ENCODE measurements at regions not wholly inside any gene's neighbourhood (a gene's known extent, or its start where the extent isn't known, plus 50 kb on each side); places are given as distances from the start of the nearest gene placed in this dataset.
"Not testable (repeated sequence)": the region's sequence is repeated elsewhere in the genome, so short reads cannot be mapped to it uniquely, and the experiment has no call there.

GRCh38 chr16:88332921-88333825, 49.6 kb upstream of the ZNF469 start:
- not testable (repeated sequence) for TF ChIP-seq CTCF (IDR thresholded peaks at IDR 0.05); EZH2 (IDR thresholded peaks at IDR 0.05; ENCODE audit: borderline replicate concordance, insufficient read depth, low read depth, low read length, poor library complexity, severe bottlenecking)
